ENCODE measurements at regions not wholly inside any gene's neighbourhood (a gene's known extent, or its start where the extent isn't known, plus 50 kb on each side); places are given as distances from the start of the nearest gene placed in this dataset.

GRCh38 chr6:90714319-90714718, 127.4 kb upstream of the MAP3K7 start:
- no peak for TF ChIP-seq TAF1 (IDR thresholded peaks at IDR 0.05; ENCODE audit: borderline replicate concordance, low read depth, low read length)
- TF ChIP-seq POLR2AphosphoS5 (IDR thresholded peaks at IDR 0.05; ENCODE audit: low read length): no peak
- TF ChIP-seq RFX5 (IDR thresholded peaks at IDR 0.05; ENCODE audit: low read depth, low read length): no peak
- no peak for TF ChIP-seq PKNOX1 (IDR thresholded peaks at IDR 0.05)

All from GM12878 (cell line).